ENCODE measurements at regions not wholly inside any gene's neighbourhood (a gene's known extent, or its start where the extent isn't known, plus 50 kb on each side); places are given as distances from the start of the nearest gene placed in this dataset.

DNA sequence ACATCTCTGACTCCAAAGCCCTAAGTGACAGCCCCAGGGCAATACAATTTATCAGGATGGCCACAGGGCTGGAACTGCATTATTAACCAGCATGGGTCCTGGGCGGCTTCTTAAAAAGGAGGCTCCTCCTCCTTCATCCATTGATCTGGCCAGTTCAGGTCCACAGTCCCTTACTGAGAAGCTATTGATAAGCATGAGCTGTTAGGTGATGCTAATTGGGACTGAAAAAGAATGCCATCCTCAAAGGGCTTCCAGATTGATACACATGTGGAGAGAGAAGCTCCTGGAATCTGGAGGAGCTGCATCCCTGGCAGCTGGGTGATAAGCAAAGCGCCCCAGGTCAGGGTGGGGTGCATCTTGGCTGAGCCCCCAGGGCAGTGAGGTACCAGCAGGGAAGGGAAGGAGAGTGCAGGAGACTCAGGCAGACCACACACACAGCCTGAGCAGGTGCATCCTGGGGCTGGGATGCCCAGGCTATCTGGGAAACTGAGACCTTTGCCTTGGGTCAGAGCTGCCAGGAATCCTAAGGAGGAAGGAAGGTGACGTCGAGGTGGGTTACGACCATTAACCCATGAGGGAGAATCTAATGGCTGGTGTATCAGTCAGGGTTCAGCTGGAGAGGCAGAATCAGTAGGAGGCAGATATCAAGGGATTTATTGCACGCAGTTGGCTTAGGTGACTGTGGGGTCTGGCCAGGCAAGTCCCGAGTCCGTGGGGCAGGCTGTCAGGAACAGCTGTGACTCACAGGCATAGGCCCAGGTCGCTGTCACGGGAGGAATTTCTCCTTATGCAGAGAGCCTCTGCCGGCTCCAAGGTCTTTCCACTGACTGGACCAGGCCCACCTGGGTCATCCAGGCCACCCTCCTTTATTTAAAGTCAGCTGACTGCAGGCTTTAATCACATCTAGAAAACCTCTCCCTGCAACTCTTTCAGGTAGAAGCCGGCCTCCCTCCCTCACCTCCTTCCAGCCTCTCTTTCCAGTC is 261.2 kb downstream of the BMP7 start:
- intact Hi-C loops (cut with micrococcal nuclease; ENCODE audit: unreplicated experiment): no loop called here

DNA sequence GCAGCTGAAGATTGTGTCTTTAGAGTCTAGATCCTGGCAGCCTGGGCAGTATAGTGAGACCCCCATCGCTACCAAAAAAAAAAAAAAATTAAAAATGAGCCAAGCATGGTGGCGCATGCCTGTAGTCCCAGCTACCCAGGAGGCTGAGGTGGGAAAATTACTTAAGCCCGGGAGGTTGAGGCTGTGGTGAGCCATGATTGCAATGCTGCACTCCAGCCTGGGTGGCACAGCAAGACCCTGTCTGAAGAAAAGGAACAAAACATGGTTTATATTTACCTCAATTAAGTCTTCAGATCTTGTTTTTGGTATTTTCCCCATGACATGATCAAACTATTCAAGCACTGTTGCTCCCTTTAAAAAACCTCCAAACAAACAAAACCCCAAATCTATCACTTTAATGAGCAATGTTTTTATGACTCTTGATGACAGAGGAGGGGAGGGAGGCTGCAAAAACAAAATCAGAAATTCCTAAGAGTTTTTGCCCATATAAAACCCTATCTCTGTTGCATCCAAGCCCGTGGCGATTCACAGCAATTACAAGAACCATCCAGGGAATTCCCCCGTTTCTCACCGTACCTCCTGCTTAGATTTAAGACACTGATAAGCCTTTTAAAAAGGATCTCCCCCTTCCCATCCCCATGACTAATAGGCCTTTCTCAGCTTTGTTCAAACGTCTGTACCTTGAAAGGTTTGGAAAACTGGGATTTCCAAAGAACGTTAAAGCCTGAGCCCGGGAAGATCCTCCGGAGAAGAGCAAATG is 259.9 kb downstream of the BMP7 start:
- Histone ChIP-seq H3K36me3 (ENCODE audit: insufficient read depth, low read length) (no peaks in the 10 kb centered on the region), H3K4me2 (ENCODE audit: low read length) (no peak overlapping the region; the same call in 1 of the 2 replicates), H3K4me1 (ENCODE audit: insufficient read depth, low read length, poor library complexity, severe bottlenecking) (peaks cover 21% of the 10 kb centered on the region), H2AFZ (ENCODE audit: low read length) (no peak overlapping the region), H3K9me2 (ENCODE audit: insufficient read depth, low read length) (no peaks in the 10 kb centered on the region), H3K79me2 (ENCODE audit: insufficient read depth, low read depth, low read length) (no peaks in the 10 kb centered on the region), H3K9me3 (ENCODE audit: low read length) (no peaks in the 10 kb centered on the region), H3K27ac (ENCODE audit: low read depth, low read length, poor library complexity, severe bottlenecking) (no peak overlapping the region), H3K4me3 (ENCODE audit: low read depth, low read length, poor library complexity, severe bottlenecking) (no peak overlapping the region), H4K20me1 (ENCODE audit: insufficient read depth, low read length) (no peaks in the 10 kb centered on the region)
- intact Hi-C loops (cut with micrococcal nuclease; ENCODE audit: unreplicated experiment): no loop called here
- no peak for TF ChIP-seq EZH2phosphoT487 (IDR thresholded peaks at IDR 0.05; ENCODE audit: borderline replicate concordance, low read depth, low read length)
- TF ChIP-seq, protein P1, sequence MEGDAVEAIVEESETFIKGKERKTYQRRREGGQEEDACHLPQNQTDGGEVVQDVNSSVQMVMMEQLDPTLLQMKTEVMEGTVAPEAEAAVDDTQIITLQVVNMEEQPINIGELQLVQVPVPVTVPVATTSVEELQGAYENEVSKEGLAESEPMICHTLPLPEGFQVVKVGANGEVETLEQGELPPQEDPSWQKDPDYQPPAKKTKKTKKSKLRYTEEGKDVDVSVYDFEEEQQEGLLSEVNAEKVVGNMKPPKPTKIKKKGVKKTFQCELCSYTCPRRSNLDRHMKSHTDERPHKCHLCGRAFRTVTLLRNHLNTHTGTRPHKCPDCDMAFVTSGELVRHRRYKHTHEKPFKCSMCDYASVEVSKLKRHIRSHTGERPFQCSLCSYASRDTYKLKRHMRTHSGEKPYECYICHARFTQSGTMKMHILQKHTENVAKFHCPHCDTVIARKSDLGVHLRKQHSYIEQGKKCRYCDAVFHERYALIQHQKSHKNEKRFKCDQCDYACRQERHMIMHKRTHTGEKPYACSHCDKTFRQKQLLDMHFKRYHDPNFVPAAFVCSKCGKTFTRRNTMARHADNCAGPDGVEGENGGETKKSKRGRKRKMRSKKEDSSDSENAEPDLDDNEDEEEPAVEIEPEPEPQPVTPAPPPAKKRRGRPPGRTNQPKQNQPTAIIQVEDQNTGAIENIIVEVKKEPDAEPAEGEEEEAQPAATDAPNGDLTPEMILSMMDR (conservative IDR thresholded peaks at IDR 0.05; ENCODE audit: low read length): no peak
- ChIA-PET POLR2A (no interaction called here), CTCF (ENCODE audit: unreplicated experiment) (no interaction called here)
- DNase-seq (ENCODE audit: low spot score): no peak
- BruUV-seq (replicated peaks): no TSS peak

More for the DNA sequence above, 261.2 kb downstream of the BMP7 start:
- peaks cover 21% of the 10 kb centered on the region for H3K4me1 ChIP-seq (ENCODE audit: insufficient read depth, low read length, poor library complexity, severe bottlenecking)
- TF ChIP-seq, protein P1 (conservative IDR thresholded peaks at IDR 0.05; ENCODE audit: low read length): no peak
- TF ChIP-seq EZH2phosphoT487 (IDR thresholded peaks at IDR 0.05; ENCODE audit: borderline replicate concordance, low read depth, low read length): no peak
- H4K20me1 ChIP-seq (ENCODE audit: insufficient read depth, low read length): no peaks in the 10 kb centered on the region
- no peak overlapping the region for H2AFZ ChIP-seq (ENCODE audit: low read length)
- ChIA-PET CTCF (ENCODE audit: unreplicated experiment) (no interaction called here), POLR2A (no interaction called here)
- no peaks in the 10 kb centered on the region for H3K9me2 ChIP-seq (ENCODE audit: insufficient read depth, low read length)
- no peaks in the 10 kb centered on the region for H3K79me2 ChIP-seq (ENCODE audit: insufficient read depth, low read depth, low read length)
- no peak for DNase-seq (ENCODE audit: low spot score)
- no peak overlapping the region for H3K4me3 ChIP-seq (ENCODE audit: low read depth, low read length, poor library complexity, severe bottlenecking)
- H3K36me3 ChIP-seq (ENCODE audit: insufficient read depth, low read length): no peaks in the 10 kb centered on the region
- no peak overlapping the region for H3K4me2 ChIP-seq (ENCODE audit: low read length)
- H3K9me3 ChIP-seq (ENCODE audit: low read length): no peaks in the 10 kb centered on the region
- BruUV-seq (replicated peaks): no TSS peak
- H3K27ac ChIP-seq (ENCODE audit: low read depth, low read length, poor library complexity, severe bottlenecking): no peak overlapping the region

Measured in OCI-LY7 (cell line).